ENCODE measurements at regions not wholly inside any gene's neighbourhood (a gene's known extent, or its start where the extent isn't known, plus 50 kb on each side); places are given as distances from the start of the nearest gene placed in this dataset.
"Not testable (repeated sequence)": the region's sequence is repeated elsewhere in the genome, so short reads cannot be mapped to it uniquely, and the experiment has no call there.

DNA sequence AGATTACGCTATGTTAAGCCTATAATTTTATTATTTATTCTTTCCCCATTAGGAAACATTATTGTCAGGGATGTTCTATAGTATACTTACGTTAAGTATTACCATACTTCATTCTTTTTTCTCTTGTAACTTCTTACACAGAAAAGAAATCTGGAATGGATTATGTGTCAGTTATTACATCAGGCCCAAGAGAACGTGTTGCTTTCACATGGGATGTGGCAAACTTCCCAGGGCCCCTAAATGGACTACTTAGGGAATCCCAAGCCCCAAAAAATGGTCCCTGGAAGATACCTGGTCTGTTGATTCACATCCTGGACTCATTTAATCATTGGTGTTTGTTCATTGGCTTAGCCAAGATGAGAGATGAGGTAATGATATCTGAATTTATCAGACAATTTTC lies 249.8 kb downstream of the NRIP1 start:
- H3K4me2 ChIP-seq (ENCODE audit: insufficient read depth, low read length), result no peak overlapping the region
- H3K27ac ChIP-seq (ENCODE audit: low read length), result no peak overlapping the region
- H3K79me2 ChIP-seq (ENCODE audit: insufficient read depth, low read length), result no peaks in the 10 kb centered on the region
- H4K20me1 ChIP-seq (ENCODE audit: insufficient read depth, low read length), result no peaks in the 10 kb centered on the region
- H2AFZ ChIP-seq (ENCODE audit: low read depth, low read length), result no peak overlapping the region
- no peak for ATAC-seq (ENCODE audit: insufficient read depth, low read depth)
- H3K4me1 ChIP-seq (ENCODE audit: insufficient read depth, low read length), result no peaks in the 10 kb centered on the region
- no peak overlapping the region for H3K4me3 ChIP-seq (ENCODE audit: low read depth in 1 of 2, low read length in 2 of 2)
- TF ChIP-seq, protein P1, sequence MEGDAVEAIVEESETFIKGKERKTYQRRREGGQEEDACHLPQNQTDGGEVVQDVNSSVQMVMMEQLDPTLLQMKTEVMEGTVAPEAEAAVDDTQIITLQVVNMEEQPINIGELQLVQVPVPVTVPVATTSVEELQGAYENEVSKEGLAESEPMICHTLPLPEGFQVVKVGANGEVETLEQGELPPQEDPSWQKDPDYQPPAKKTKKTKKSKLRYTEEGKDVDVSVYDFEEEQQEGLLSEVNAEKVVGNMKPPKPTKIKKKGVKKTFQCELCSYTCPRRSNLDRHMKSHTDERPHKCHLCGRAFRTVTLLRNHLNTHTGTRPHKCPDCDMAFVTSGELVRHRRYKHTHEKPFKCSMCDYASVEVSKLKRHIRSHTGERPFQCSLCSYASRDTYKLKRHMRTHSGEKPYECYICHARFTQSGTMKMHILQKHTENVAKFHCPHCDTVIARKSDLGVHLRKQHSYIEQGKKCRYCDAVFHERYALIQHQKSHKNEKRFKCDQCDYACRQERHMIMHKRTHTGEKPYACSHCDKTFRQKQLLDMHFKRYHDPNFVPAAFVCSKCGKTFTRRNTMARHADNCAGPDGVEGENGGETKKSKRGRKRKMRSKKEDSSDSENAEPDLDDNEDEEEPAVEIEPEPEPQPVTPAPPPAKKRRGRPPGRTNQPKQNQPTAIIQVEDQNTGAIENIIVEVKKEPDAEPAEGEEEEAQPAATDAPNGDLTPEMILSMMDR (IDR thresholded peaks at IDR 0.05; ENCODE audit: borderline replicate concordance, extremely low read depth, low read length, poor library complexity, severe bottlenecking), result no peak
- no peak for TF ChIP-seq EZH2 (IDR thresholded peaks at IDR 0.05; ENCODE audit: borderline replicate concordance, low read depth, low read length, severe bottlenecking)
- H3K27me3 ChIP-seq (ENCODE audit: insufficient read depth, low read length, poor library complexity), result no peaks in the 10 kb centered on the region
- no peak overlapping the region for H3K9ac ChIP-seq (ENCODE audit: low read depth, low read length)
- H3K9me3 ChIP-seq (ENCODE audit: insufficient read depth, low read length, severe bottlenecking), result peaks cover 18% of the 10 kb centered on the region
- no peaks in the 10 kb centered on the region for H3K36me3 ChIP-seq (ENCODE audit: insufficient read depth, low read length)
- DNase-seq, result no peak

DNA sequence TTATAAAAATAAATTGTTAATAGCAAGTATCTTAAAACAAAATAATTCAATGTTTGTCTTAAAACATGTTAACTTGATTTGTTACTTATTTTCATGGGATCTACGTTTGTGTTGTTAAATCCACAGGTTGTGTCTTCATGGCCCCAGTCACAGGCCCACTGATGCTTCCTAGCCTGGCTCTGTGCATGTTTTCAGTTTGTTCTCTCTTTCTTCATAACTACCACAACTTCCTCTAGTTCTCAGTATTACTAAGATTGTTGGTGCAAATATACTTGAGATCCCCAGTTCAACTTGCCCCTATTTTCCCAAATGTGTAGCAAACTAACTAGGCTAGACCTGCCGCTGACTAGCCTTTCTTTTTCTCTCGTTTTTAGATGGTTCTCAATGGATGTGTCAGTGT lies 250.5 kb downstream of the NRIP1 start:
- DNase-seq, result no peak

DNA sequence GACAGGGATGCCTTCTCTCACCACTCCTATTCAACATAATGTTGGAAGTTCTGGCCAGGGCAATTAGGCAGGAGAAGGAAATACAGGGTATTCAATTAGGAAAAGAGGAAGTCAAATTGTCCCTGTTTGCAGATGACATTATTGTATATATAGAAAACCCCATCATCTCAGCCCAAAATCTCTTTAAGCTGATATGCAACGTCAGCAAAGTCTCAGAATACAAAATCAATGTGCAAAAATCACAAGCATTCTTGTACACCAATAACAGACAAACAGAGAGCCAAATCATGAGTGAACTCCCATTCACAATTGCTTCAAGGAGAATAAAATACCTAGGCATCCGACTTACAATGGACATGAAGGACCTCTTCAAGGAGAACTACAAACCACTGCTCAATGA lies 258.1 kb upstream of the SAMSN1 start:
- ATAC-seq (ENCODE audit: insufficient read depth, low read depth); H3K4me1 ChIP-seq (ENCODE audit: insufficient read depth, low read length); H4K20me1 ChIP-seq (ENCODE audit: insufficient read depth, low read length); H3K9ac ChIP-seq (ENCODE audit: low read depth, low read length); DNase-seq; H3K27me3 ChIP-seq (ENCODE audit: insufficient read depth, low read length, poor library complexity); H3K79me2 ChIP-seq (ENCODE audit: insufficient read depth, low read length); H3K4me2 ChIP-seq (ENCODE audit: insufficient read depth, low read length); H3K9me3 ChIP-seq (ENCODE audit: insufficient read depth, low read length, severe bottlenecking); H3K27ac ChIP-seq (ENCODE audit: low read length); H2AFZ ChIP-seq (ENCODE audit: low read depth, low read length); H3K36me3 ChIP-seq (ENCODE audit: insufficient read depth, low read length); H3K4me3 ChIP-seq (ENCODE audit: low read depth in 1 of 2, low read length in 2 of 2): not testable (repeated sequence)

More for the DNA sequence above, 250.5 kb downstream of the NRIP1 start:
- no peak for ATAC-seq (ENCODE audit: insufficient read depth, low read depth)
- no peaks in the 10 kb centered on the region for H4K20me1 ChIP-seq (ENCODE audit: insufficient read depth, low read length)
- TF ChIP-seq EZH2 (IDR thresholded peaks at IDR 0.05; ENCODE audit: borderline replicate concordance, low read depth, low read length, severe bottlenecking), result no peak
- TF ChIP-seq, protein P1 (IDR thresholded peaks at IDR 0.05; ENCODE audit: borderline replicate concordance, extremely low read depth, low read length, poor library complexity, severe bottlenecking), result no peak
- peaks cover 18% of the 10 kb centered on the region for H3K9me3 ChIP-seq (ENCODE audit: insufficient read depth, low read length, severe bottlenecking)
- H3K27ac ChIP-seq (ENCODE audit: low read length), result no peak overlapping the region
- no peaks in the 10 kb centered on the region for H3K27me3 ChIP-seq (ENCODE audit: insufficient read depth, low read length, poor library complexity)
- H3K4me2 ChIP-seq (ENCODE audit: insufficient read depth, low read length), result no peak overlapping the region
- no peak overlapping the region for H2AFZ ChIP-seq (ENCODE audit: low read depth, low read length)
- no peak overlapping the region for H3K4me3 ChIP-seq (ENCODE audit: low read depth in 1 of 2, low read length in 2 of 2)
- H3K79me2 ChIP-seq (ENCODE audit: insufficient read depth, low read length), result no peaks in the 10 kb centered on the region
- no peak overlapping the region for H3K9ac ChIP-seq (ENCODE audit: low read depth, low read length)
- H3K36me3 ChIP-seq (ENCODE audit: insufficient read depth, low read length), result no peaks in the 10 kb centered on the region
- H3K4me1 ChIP-seq (ENCODE audit: insufficient read depth, low read length), result no peaks in the 10 kb centered on the region

DNA sequence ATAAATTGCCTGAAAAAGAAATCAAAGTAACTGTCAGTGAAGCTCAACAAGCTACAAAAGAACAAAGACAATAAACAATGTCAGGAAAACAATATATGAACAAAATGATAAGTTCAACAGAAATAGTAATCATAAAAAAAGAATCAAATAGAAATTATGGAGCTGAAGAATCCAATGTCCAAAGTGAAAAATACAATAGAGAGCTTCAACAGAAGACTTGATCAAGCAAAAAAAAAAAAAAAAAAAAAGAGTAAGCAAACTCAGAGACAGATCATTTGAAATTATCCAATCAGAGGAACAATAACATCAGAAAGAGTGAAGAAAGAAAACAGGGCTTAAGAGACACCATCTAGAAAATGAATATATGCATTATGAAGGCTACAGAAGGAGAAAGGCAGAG lies 251.4 kb upstream of the SAMSN1 start:
- ATAC-seq (ENCODE audit: insufficient read depth, low read depth), result no peak

More for the DNA sequence above, 251.4 kb upstream of the SAMSN1 start:
- no peak overlapping the region for H2AFZ ChIP-seq (ENCODE audit: low read depth, low read length)
- H3K4me1 ChIP-seq (ENCODE audit: insufficient read depth, low read length), result no peaks in the 10 kb centered on the region
- H4K20me1 ChIP-seq (ENCODE audit: insufficient read depth, low read length), result no peaks in the 10 kb centered on the region
- no peak overlapping the region for H3K4me3 ChIP-seq (ENCODE audit: low read depth in 1 of 2, low read length in 2 of 2)
- no peaks in the 10 kb centered on the region for H3K36me3 ChIP-seq (ENCODE audit: insufficient read depth, low read length)
- no peak overlapping the region for H3K27ac ChIP-seq (ENCODE audit: low read length)
- H3K27me3 ChIP-seq (ENCODE audit: insufficient read depth, low read length, poor library complexity), result no peaks in the 10 kb centered on the region
- H3K4me2 ChIP-seq (ENCODE audit: insufficient read depth, low read length), result no peak overlapping the region
- peaks cover 22% of the 10 kb centered on the region for H3K9me3 ChIP-seq (ENCODE audit: insufficient read depth, low read length, severe bottlenecking)
- DNase-seq, result no peak
- H3K9ac ChIP-seq (ENCODE audit: low read depth, low read length), result no peak overlapping the region
- TF ChIP-seq, protein P1 (IDR thresholded peaks at IDR 0.05; ENCODE audit: borderline replicate concordance, extremely low read depth, low read length, poor library complexity, severe bottlenecking), result no peak
- TF ChIP-seq EZH2 (IDR thresholded peaks at IDR 0.05; ENCODE audit: borderline replicate concordance, low read depth, low read length, severe bottlenecking), result no peak
- H3K79me2 ChIP-seq (ENCODE audit: insufficient read depth, low read length), result no peaks in the 10 kb centered on the region
